ENCODE measurements at regions not wholly inside any gene's neighbourhood (a gene's known extent, or its start where the extent isn't known, plus 50 kb on each side); places are given as distances from the start of the nearest gene placed in this dataset.

- no peak overlapping the region for H3K4me2 ChIP-seq (ENCODE audit: low read length)
- no peak overlapping the region for H3K27ac ChIP-seq (ENCODE audit: low read length)
- no peaks in the 10 kb centered on the region for H3K4me1 ChIP-seq (ENCODE audit: low read length)
- H4K20me1 ChIP-seq (ENCODE audit: insufficient read depth, low read length): no peaks in the 10 kb centered on the region
- H3K79me2 ChIP-seq (ENCODE audit: low read length): no peaks in the 10 kb centered on the region
- TF ChIP-seq, protein P1, sequence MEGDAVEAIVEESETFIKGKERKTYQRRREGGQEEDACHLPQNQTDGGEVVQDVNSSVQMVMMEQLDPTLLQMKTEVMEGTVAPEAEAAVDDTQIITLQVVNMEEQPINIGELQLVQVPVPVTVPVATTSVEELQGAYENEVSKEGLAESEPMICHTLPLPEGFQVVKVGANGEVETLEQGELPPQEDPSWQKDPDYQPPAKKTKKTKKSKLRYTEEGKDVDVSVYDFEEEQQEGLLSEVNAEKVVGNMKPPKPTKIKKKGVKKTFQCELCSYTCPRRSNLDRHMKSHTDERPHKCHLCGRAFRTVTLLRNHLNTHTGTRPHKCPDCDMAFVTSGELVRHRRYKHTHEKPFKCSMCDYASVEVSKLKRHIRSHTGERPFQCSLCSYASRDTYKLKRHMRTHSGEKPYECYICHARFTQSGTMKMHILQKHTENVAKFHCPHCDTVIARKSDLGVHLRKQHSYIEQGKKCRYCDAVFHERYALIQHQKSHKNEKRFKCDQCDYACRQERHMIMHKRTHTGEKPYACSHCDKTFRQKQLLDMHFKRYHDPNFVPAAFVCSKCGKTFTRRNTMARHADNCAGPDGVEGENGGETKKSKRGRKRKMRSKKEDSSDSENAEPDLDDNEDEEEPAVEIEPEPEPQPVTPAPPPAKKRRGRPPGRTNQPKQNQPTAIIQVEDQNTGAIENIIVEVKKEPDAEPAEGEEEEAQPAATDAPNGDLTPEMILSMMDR (IDR thresholded peaks at IDR 0.05; ENCODE audit: low read depth, low read length): no peak
- TF ChIP-seq EZH2phosphoT487 (IDR thresholded peaks at IDR 0.05; ENCODE audit: low read depth): no peak
- no peak overlapping the region for H3K4me3 ChIP-seq (ENCODE audit: low read length)
- no peak overlapping the region for H3K9ac ChIP-seq (ENCODE audit: low read length)
- no peaks in the 10 kb centered on the region for H3K9me3 ChIP-seq (ENCODE audit: insufficient read depth, low read length)
- no peak overlapping the region for H2AFZ ChIP-seq (ENCODE audit: low read depth, low read length)
- no peaks in the 10 kb centered on the region for H3K36me3 ChIP-seq (replicated peaks; ENCODE audit: low read depth, low read length)
- H3K27me3 ChIP-seq (ENCODE audit: low read depth, low read length): no peaks in the 10 kb centered on the region
Measured at GRCh38 chr13:33340631-33341030, 55.1 kb upstream of the STARD13 start.

DNA sequence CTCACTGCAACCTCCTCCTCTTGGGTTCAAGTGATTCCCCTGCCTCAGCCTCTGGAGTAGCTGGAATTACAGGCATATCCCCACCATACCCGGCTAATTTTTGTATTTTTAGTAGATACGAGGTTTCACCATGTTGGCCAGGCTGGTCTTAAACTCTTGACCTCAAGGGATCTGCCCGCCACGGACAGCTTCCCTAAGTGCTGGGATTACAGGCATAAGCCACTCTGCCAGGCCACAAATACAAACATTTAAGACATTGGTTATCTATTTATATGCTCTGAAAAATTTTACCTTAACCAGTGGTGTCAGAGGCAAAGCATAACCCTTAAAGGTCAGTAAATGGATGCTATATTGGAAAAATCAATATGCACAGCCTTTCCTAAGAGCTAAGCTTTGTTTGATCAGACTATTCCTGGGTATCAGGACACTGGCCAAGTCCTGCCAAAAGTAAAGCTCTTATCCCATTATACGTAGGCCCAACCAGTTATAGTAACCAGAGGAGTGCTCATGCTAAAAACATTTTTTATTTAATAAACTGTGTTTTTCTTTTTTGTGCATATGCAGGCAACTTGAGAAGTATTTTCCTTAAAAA, 56.4 kb upstream of the STARD13 start:
- Histone ChIP-seq H3K9ac (ENCODE audit: low read length) (no peak overlapping the region), H3K27ac (ENCODE audit: low read length) (no peak overlapping the region), H3K79me2 (ENCODE audit: low read length) (no peaks in the 10 kb centered on the region), H3K36me3 (replicated peaks; ENCODE audit: low read depth, low read length) (no peaks in the 10 kb centered on the region), H3K9me3 (ENCODE audit: insufficient read depth, low read length) (no peaks in the 10 kb centered on the region), H4K20me1 (ENCODE audit: insufficient read depth, low read length) (no peaks in the 10 kb centered on the region), H3K27me3 (ENCODE audit: low read depth, low read length) (no peaks in the 10 kb centered on the region), H3K4me2 (ENCODE audit: low read length) (no peak overlapping the region), H3K4me3 (ENCODE audit: low read length) (no peak overlapping the region), H2AFZ (ENCODE audit: low read depth, low read length) (no peak overlapping the region), H3K4me1 (ENCODE audit: low read length) (no peaks in the 10 kb centered on the region)
- no peak for TF ChIP-seq EZH2phosphoT487 (IDR thresholded peaks at IDR 0.05; ENCODE audit: low read depth)
- TF ChIP-seq, protein P1 (IDR thresholded peaks at IDR 0.05; ENCODE audit: low read depth, low read length): no peak

DNA sequence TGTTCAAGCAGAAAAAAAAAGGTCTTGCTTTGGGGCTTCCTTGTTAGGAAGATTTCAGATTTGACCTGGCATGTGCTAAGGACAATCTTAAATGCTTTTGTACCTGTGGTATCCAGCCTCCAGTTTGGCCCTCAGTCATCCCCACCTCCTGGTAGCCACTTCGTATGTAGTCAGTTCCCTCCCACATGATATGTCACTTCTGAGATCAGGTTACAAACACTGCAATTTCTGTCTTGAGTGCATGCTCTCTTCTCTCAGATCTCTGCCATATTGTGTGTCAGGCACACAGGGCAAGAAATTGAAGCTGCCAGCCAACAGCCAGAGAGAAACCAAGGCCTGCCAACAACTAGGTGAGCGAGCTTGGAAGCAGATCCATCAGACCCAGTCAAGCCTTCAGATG, 60.3 kb upstream of the STARD13 start:
- no peak for TF ChIP-seq EZH2phosphoT487 (IDR thresholded peaks at IDR 0.05; ENCODE audit: low read depth)
- TF ChIP-seq, protein P1 (IDR thresholded peaks at IDR 0.05; ENCODE audit: low read depth, low read length): no peak
- Histone ChIP-seq H2AFZ (ENCODE audit: low read depth, low read length) (no peak overlapping the region), H3K4me1 (ENCODE audit: low read length) (no peaks in the 10 kb centered on the region), H4K20me1 (ENCODE audit: insufficient read depth, low read length) (no peaks in the 10 kb centered on the region), H3K9me3 (ENCODE audit: insufficient read depth, low read length) (no peaks in the 10 kb centered on the region), H3K27ac (ENCODE audit: low read length) (no peak overlapping the region), H3K27me3 (ENCODE audit: low read depth, low read length) (no peaks in the 10 kb centered on the region), H3K36me3 (replicated peaks; ENCODE audit: low read depth, low read length) (no peaks in the 10 kb centered on the region), H3K4me3 (ENCODE audit: low read length) (no peak overlapping the region), H3K79me2 (ENCODE audit: low read length) (no peaks in the 10 kb centered on the region), H3K9ac (ENCODE audit: low read length) (no peak overlapping the region), H3K4me2 (ENCODE audit: low read length) (no peak overlapping the region)

DNA sequence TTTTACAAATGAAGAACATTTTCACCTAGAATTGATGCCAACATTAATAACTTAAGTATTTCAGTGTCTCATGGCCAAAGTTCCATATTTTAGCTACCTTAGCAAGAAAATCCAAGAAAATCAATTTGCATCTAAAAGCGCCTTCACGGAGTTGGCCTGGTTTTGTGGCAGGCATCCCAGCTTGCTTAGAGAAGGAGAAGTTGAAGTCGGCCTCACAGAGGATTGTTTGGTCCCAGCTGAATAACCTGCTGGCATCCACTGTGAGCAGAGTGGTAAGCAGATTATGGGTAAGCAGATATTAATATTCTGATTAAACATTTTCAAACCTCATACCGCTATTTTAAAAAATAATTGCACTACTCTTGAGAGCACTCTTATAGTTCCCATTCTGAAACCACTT, 62.3 kb upstream of the STARD13 start:
- no peaks in the 10 kb centered on the region for H3K4me1 ChIP-seq (ENCODE audit: low read length)
- H3K4me3 ChIP-seq (ENCODE audit: low read length): no peak overlapping the region
- no peaks in the 10 kb centered on the region for H3K9me3 ChIP-seq (ENCODE audit: insufficient read depth, low read length)
- H3K79me2 ChIP-seq (ENCODE audit: low read length): no peaks in the 10 kb centered on the region
- H3K4me2 ChIP-seq (ENCODE audit: low read length): no peak overlapping the region
- H2AFZ ChIP-seq (ENCODE audit: low read depth, low read length): no peak overlapping the region
- no peak overlapping the region for H3K9ac ChIP-seq (ENCODE audit: low read length)
- TF ChIP-seq, protein P1 (IDR thresholded peaks at IDR 0.05; ENCODE audit: low read depth, low read length): no peak
- no peak for TF ChIP-seq EZH2phosphoT487 (IDR thresholded peaks at IDR 0.05; ENCODE audit: low read depth)
- H3K36me3 ChIP-seq (replicated peaks; ENCODE audit: low read depth, low read length): no peaks in the 10 kb centered on the region
- no peaks in the 10 kb centered on the region for H3K27me3 ChIP-seq (ENCODE audit: low read depth, low read length)
- H3K27ac ChIP-seq (ENCODE audit: low read length): no peak overlapping the region
- no peaks in the 10 kb centered on the region for H4K20me1 ChIP-seq (ENCODE audit: insufficient read depth, low read length)
